Osteoblast (primary cell): ENCODE measurements at regions not wholly inside any gene's neighbourhood (a gene's known extent, or its start where the extent isn't known, plus 50 kb on each side); places are given as distances from the start of the nearest gene placed in this dataset.

Source experiments
- DNase-seq: peaks from one replicate; pipeline ENCODE4 v3.0.0; 2011; ENCODE audit warnings: low spot score, mixed read lengths; ENCODE audit not compliant: insufficient read length; ENCODE audit errors: missing footprints
- H2AFZ ChIP-seq: 2 replicates; pipeline ENCODE4 v1.6.0; 2011; ENCODE audit warnings: mild to moderate bottlenecking, low read length
- H3K27ac ChIP-seq: 2 replicates; pipeline ENCODE4 v1.5.1; 2011; ENCODE audit warnings: mild to moderate bottlenecking, low read depth, low read length, moderate library complexity
- H3K27me3 ChIP-seq: 2 replicates; pipeline ENCODE4 v1.6.0; 2012; ENCODE audit warnings: mild to moderate bottlenecking, control low read depth, inconsistent platforms, low read length, moderate library complexity; ENCODE audit not compliant: insufficient read depth
- H3K36me3 ChIP-seq: 2 replicates; pipeline ENCODE4 v1.5.1; 2011; ENCODE audit warnings: mild to moderate bottlenecking, low read length, control low read depth, moderate library complexity; ENCODE audit not compliant: insufficient read depth
- H3K4me1 ChIP-seq: 2 replicates; pipeline ENCODE4 v1.5.1; 2011; ENCODE audit warnings: mild to moderate bottlenecking, low read length, control low read depth, moderate library complexity; ENCODE audit not compliant: insufficient read depth
- H3K4me2 ChIP-seq: 2 replicates; pipeline ENCODE4 v1.6.0; 2011; ENCODE audit warnings: mild to moderate bottlenecking, low read length; ENCODE audit not compliant: insufficient read depth
- H3K4me3 ChIP-seq: fragments of 200-600 bp; sonication (generic); 3 replicates; pipeline ENCODE4 v1.5.1; 2012; ENCODE audit warnings: mild to moderate bottlenecking, low read length, inconsistent platforms; ENCODE audit not compliant: insufficient read depth
- H3K79me2 ChIP-seq: 2 replicates; pipeline ENCODE4 v1.6.0; 2012; ENCODE audit warnings: mild to moderate bottlenecking, low read length, control low read depth, inconsistent platforms; ENCODE audit not compliant: insufficient read depth
- H3K9me3 ChIP-seq: 2 replicates; pipeline ENCODE4 v1.5.1; 2011; ENCODE audit warnings: low read depth, low read length, control low read depth
- H4K20me1 ChIP-seq: 2 replicates; pipeline ENCODE4 v1.6.0; 2012; ENCODE audit warnings: mild to moderate bottlenecking, low read length, control low read depth; ENCODE audit not compliant: insufficient read depth
- TF ChIP-seq, protein P1 (sequence below): IDR thresholded peaks from 2 replicates; pipeline ENCODE4 v1.5.1; 2011; ENCODE audit warnings: mild to moderate bottlenecking, low read depth, low read length, moderate library complexity; ENCODE audit errors: extremely low read depth

DNA sequence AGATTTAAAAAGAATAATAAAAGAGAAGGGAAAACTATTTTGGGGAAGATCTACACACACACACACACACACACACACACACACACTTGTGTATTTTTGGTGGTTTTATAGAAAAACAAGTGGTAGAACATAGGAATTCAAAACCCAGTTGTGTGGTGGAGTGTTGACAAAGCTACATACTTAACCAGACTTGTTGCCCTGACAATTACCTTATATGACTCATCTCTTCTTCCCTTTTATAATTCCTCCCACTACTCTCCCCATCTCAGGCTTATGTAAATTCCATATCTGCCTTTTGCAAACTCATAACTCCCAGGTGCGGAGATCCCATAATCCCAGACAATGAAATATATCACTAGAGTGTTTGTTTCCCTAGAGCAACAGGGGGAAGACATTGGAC, 873.7 kb downstream of the NXPH1 start:
- Histone ChIP-seq H3K4me2 (no peak overlapping the region), H3K4me1 (no peaks in the 10 kb centered on the region), H4K20me1 (no peaks in the 10 kb centered on the region), H3K9me3 (no peaks in the 10 kb centered on the region), H3K79me2 (no peaks in the 10 kb centered on the region), H2AFZ (no peak overlapping the region), H3K27ac (no peak overlapping the region), H3K4me3 (no peak overlapping the region), H3K36me3 (no peaks in the 10 kb centered on the region), H3K27me3 (no peaks in the 10 kb centered on the region)
- DNase-seq = no peak
- TF ChIP-seq, protein P1, sequence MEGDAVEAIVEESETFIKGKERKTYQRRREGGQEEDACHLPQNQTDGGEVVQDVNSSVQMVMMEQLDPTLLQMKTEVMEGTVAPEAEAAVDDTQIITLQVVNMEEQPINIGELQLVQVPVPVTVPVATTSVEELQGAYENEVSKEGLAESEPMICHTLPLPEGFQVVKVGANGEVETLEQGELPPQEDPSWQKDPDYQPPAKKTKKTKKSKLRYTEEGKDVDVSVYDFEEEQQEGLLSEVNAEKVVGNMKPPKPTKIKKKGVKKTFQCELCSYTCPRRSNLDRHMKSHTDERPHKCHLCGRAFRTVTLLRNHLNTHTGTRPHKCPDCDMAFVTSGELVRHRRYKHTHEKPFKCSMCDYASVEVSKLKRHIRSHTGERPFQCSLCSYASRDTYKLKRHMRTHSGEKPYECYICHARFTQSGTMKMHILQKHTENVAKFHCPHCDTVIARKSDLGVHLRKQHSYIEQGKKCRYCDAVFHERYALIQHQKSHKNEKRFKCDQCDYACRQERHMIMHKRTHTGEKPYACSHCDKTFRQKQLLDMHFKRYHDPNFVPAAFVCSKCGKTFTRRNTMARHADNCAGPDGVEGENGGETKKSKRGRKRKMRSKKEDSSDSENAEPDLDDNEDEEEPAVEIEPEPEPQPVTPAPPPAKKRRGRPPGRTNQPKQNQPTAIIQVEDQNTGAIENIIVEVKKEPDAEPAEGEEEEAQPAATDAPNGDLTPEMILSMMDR = no peak

DNA sequence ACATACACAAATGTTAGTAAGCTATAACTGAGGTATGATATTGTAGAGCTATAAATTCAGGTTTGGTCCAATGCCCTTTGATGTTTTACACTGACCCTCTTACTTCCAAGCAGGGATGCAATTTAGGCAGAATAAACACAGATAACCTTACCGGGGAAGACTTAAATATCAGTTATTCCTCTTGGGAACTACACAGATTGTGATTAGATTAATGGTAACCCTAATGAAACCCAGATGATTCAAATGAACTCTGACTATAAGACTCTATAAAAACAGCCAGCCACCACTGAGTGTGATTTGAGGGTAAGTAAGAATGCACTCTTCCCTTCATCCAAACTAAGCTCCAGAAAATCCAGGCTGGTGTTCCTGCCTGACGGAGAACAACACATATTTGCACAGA, 891.1 kb downstream of the NXPH1 start:
- Histone ChIP-seq H3K79me2 (no peaks in the 10 kb centered on the region), H3K27ac (no peak overlapping the region), H3K27me3 (no peaks in the 10 kb centered on the region), H4K20me1 (no peaks in the 10 kb centered on the region), H3K4me1 (no peaks in the 10 kb centered on the region), H3K4me2 (no peak overlapping the region), H3K9me3 (peaks cover 2% of the 10 kb centered on the region), H3K36me3 (no peaks in the 10 kb centered on the region), H3K4me3 (no peak overlapping the region), H2AFZ (no peak overlapping the region)
- TF ChIP-seq, protein P1 = no peak
- DNase-seq = no peak

DNA sequence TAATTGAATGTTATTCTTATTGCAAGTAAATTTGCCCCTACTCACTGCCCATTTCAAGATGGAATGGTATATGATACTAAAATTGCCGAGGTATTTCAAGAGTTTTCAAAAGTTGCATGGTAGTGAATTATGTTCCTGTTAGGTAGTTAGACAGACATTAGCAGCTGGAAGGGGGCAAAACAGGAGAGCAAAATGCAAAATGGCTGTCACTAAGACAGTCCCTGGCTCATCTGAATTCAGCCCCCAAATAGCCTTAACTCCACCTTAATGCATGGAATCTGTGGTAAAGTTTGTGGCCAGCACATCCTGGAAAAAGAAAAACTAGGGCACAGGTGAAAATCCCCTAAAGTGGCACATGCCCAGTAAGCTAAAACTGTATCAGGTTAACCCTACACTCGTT, 894.9 kb downstream of the NXPH1 start:
- H3K27ac ChIP-seq = no peak overlapping the region

DNA sequence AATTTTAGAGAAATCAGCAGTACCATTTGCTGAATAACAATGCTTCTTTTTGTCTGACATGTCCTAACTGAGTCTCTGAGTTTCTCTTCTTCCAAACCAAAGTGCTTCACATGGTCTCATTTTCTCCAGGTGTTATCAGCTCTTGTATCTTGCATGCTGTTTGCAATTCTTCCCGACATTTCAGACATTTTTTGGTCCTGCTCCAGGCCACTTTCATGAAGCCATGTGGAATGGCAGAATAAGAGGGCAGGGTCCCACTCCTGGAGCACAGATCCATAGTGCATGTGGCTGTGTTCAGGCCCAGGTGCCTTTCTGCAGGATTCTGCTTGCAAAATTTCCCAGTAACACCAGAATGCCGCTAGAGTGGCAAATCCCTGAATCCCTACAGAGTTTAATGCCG, 916.2 kb downstream of the NXPH1 start:
- Histone ChIP-seq H3K79me2 (no peaks in the 10 kb centered on the region), H3K4me2 (no peak overlapping the region), H3K4me1 (no peaks in the 10 kb centered on the region), H3K4me3 (no peak overlapping the region), H3K9me3 (no peaks in the 10 kb centered on the region), H3K27me3 (no peaks in the 10 kb centered on the region), H4K20me1 (no peaks in the 10 kb centered on the region), H2AFZ (no peak overlapping the region), H3K36me3 (no peaks in the 10 kb centered on the region), H3K27ac (no peak overlapping the region)
- TF ChIP-seq, protein P1 = no peak
- no peak for DNase-seq

More for the DNA sequence above, 894.9 kb downstream of the NXPH1 start:
- Histone ChIP-seq H2AFZ (no peak overlapping the region), H3K4me3 (no peak overlapping the region), H3K36me3 (no peaks in the 10 kb centered on the region), H3K27me3 (no peaks in the 10 kb centered on the region), H4K20me1 (no peaks in the 10 kb centered on the region), H3K9me3 (no peaks in the 10 kb centered on the region), H3K4me2 (no peak overlapping the region), H3K4me1 (no peaks in the 10 kb centered on the region), H3K79me2 (no peaks in the 10 kb centered on the region)
- TF ChIP-seq, protein P1 = no peak
- DNase-seq = no peak
